Endodermal cell (in vitro differentiated cells): ENCODE measurements at regions not wholly inside any gene's neighbourhood (a gene's known extent, or its start where the extent isn't known, plus 50 kb on each side); places are given as distances from the start of the nearest gene placed in this dataset.

Source experiments
- DNase-seq: peaks from one replicate; pipeline ENCODE4 v3.0.0-alpha.2; 2017
- H3K27ac ChIP-seq: 2 replicates; pipeline ENCODE4 v1.5.1; 2013; ENCODE audit warnings: mild to moderate bottlenecking, low read depth, low read length, moderate library complexity
- H3K27me3 ChIP-seq: 2 replicates; pipeline ENCODE4 v1.6.1; 2013; ENCODE audit warnings: mild to moderate bottlenecking, low read length, moderate library complexity; ENCODE audit not compliant: insufficient read depth, control insufficient read depth, poor library complexity, severe bottlenecking
- H3K36me3 ChIP-seq: 2 replicates; pipeline ENCODE4 v1.7.0; 2013; ENCODE audit warnings: mild to moderate bottlenecking, low read length, moderate library complexity; ENCODE audit not compliant: control insufficient read depth, insufficient read depth
- H3K4me1 ChIP-seq: one replicate; pipeline ENCODE4 v1.7.0; 2013; ENCODE audit warnings: low read length; ENCODE audit not compliant: control insufficient read depth, insufficient read depth
- H3K4me3 ChIP-seq: 2 replicates; pipeline ENCODE4 v1.5.1; 2013; ENCODE audit warnings: mild to moderate bottlenecking, low read length, moderate library complexity
- H3K9ac ChIP-seq: 2 replicates; pipeline ENCODE4 v1.6.1; 2013; ENCODE audit warnings: mild to moderate bottlenecking, low read length, moderate library complexity; ENCODE audit not compliant: poor library complexity, severe bottlenecking; ENCODE audit errors: extremely low read depth
- H3K9me3 ChIP-seq: 2 replicates; pipeline ENCODE4 v1.6.1; 2013; ENCODE audit warnings: mild to moderate bottlenecking, low read length, moderate library complexity; ENCODE audit not compliant: control insufficient read depth
- H3K27ac Mint-ChIP-seq: 2 replicates; pipeline ENCODE4 v1.8.0; 2020; ENCODE audit warnings: mixed read lengths
- H3K27me3 Mint-ChIP-seq: 2 replicates; pipeline ENCODE4 v1.8.0; 2021; ENCODE audit warnings: mild to moderate bottlenecking, mixed read lengths; ENCODE audit not compliant: insufficient read depth
- H3K36me3 Mint-ChIP-seq: 2 replicates; pipeline ENCODE4 v1.8.0; 2020; ENCODE audit warnings: low read depth, mixed read lengths
- H3K4me1 Mint-ChIP-seq: 2 replicates; pipeline ENCODE4 v1.8.0; 2020; ENCODE audit warnings: mixed read lengths
- H3K4me3 Mint-ChIP-seq: 2 replicates; pipeline ENCODE4 v1.8.0; 2020; ENCODE audit warnings: mild to moderate bottlenecking, moderate library complexity, mixed read lengths
- H3K9me3 Mint-ChIP-seq: 2 replicates; pipeline ENCODE4 v1.8.0; 2020; ENCODE audit warnings: mild to moderate bottlenecking, mixed read lengths
- CTCF ChIP-seq: fragments of 200-600 bp; sonication (generic); conservative IDR thresholded peaks from 2 replicates; pipeline ENCODE4 v1.5.0; 2021; ENCODE audit warnings: antibody characterized with exemption, mild to moderate bottlenecking
- WGBS, 2 experiments: methylation state at CpG; one replicate each; pipeline versions ENCODE4 v1.1.5 to v1.1.7; 2013; ENCODE audit warnings: missing lambda C conversion rate in 2 of 2, mixed read lengths in 1 of 2; ENCODE audit not compliant: insufficient coverage in 1 of 2, insufficient read length in 1 of 2; 5-methylcytosine and 5-hydroxymethylcytosine counted together

DNA sequence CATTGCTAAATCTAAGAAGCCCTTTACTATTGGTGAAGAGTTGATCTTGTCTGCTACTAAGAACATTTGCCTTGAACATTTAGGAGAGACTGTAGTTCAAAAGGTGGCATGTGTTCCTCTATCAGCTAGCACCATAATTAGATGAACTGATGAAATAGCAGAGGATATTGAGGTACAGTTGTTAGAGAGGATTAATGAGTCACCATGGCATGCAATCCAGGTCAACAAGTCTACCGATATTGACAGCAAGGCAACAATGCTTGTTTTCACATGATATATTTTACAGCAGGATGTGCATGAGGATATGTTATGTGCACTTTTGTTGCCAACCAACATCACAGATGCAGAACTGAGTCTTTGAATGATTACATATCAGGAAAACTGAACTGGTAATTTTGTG is 134.3 kb upstream of the CDH9 start:
- Histone ChIP-seq H3K27ac (no peak overlapping the region), H3K4me3 (no peak overlapping the region), H3K9ac (no peak overlapping the region), H3K36me3 (no peaks in the 10 kb centered on the region), H3K4me1 (no peaks in the 10 kb centered on the region), H3K9me3 (no peaks in the 10 kb centered on the region), H3K27me3 (no peaks in the 10 kb centered on the region)
- Mint-ChIP-seq H3K36me3 (no peaks in the 10 kb centered on the region), H3K27me3 (no peaks in the 10 kb centered on the region), H3K4me3 (no peak overlapping the region), H3K9me3 (no peaks in the 10 kb centered on the region), H3K4me1 (no peaks in the 10 kb centered on the region), H3K27ac (no peak overlapping the region)
- WGBS, 2 experiments, result 92 to 93% methylated on average over 1 of the region's 1 CpG
- no peak for TF ChIP-seq CTCF
- no peak for DNase-seq

DNA sequence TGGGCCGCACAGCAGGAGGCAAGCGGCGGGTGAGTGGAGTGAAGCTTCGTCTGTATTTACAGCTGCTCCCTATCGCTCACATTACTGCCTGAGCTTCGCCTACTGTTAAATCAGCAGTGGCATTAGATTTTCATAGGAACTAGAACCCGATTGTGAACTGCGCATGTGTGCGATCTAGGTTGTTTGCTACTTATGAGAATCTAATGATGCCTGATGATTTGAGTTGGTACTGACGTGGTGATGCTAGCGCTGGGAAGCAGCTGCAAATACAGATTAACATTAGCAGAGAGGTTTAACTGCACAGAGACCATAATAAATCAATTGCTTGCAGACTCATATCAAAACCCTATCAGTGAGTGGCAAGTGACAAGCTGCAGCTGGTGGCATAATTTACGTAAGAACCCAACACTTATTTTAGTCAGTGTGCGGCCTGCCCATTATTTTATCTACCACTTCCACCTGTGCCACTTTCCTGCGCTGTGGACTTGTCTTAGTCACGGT is 133.4 kb upstream of the CDH9 start:
- Mint-ChIP-seq H3K36me3 (no peaks in the 10 kb centered on the region), H3K4me1 (no peaks in the 10 kb centered on the region), H3K9me3 (no peaks in the 10 kb centered on the region), H3K27me3 (no peaks in the 10 kb centered on the region), H3K27ac (no peak overlapping the region), H3K4me3 (no peak overlapping the region)
- no peaks in the 10 kb centered on the region for H3K27me3 ChIP-seq
- H3K27ac ChIP-seq, result no peak overlapping the region
- TF ChIP-seq CTCF, result no peak
- no peak overlapping the region for H3K4me3 ChIP-seq
- 90 to 97% methylated on average over 5 to 15 of the region's 15 CpGs for WGBS, 2 experiments
- H3K9ac ChIP-seq, result no peak overlapping the region
- H3K4me1 ChIP-seq, result no peaks in the 10 kb centered on the region
- no peak for DNase-seq
- H3K9me3 ChIP-seq, result no peaks in the 10 kb centered on the region
- H3K36me3 ChIP-seq, result no peaks in the 10 kb centered on the region

GRCh38 chr5:27158775-27159174 is 120.4 kb upstream of the CDH9 start:
- Mint-ChIP-seq H3K4me3 (no peak overlapping the region), H3K4me1 (no peaks in the 10 kb centered on the region), H3K27me3 (no peaks in the 10 kb centered on the region), H3K27ac (no peak overlapping the region), H3K36me3 (peaks cover 2% of the 10 kb centered on the region), H3K9me3 (peaks cover 58% of the 10 kb centered on the region)
- no peak overlapping the region for H3K4me3 ChIP-seq
- DNase-seq, result no peak
- H3K27ac ChIP-seq, result no peak overlapping the region
- H3K36me3 ChIP-seq, result no peaks in the 10 kb centered on the region
- no peaks in the 10 kb centered on the region for H3K27me3 ChIP-seq
- H3K9me3 ChIP-seq, result peaks cover 49% of the 10 kb centered on the region
- no peak overlapping the region for H3K9ac ChIP-seq
- no peaks in the 10 kb centered on the region for H3K4me1 ChIP-seq
- 100% methylated on average over 1 of the region's 1 CpG; no CpG with 5 or more reads in 1 of the 2 experiments for WGBS, 2 experiments
- TF ChIP-seq CTCF, result no peak
